Activated CD8-positive, alpha-beta memory T cell treated with anti-CD3 and anti-CD28 coated beads for 36 hours (primary cell): ENCODE measurements at regions not wholly inside any gene's neighbourhood (a gene's known extent, or its start where the extent isn't known, plus 50 kb on each side); places are given as distances from the start of the nearest gene placed in this dataset.

ENCODE experiments used
- CTCF ChIA-PET: fragments of 350-600 bp; sonication (Branson Sonifier 250); formaldehyde crosslinking; loops from one replicate; lab custom pipeline; 2021; ENCODE audit warnings: antibody characterized with exemption; lab: Charles Lee
- POLR2A ChIA-PET: fragments of 350-600 bp; sonication (Branson Sonifier 250); formaldehyde crosslinking; loops from one replicate; lab custom pipeline; 2021; ENCODE audit warnings: antibody characterized with exemption; lab: Charles Lee

DNA sequence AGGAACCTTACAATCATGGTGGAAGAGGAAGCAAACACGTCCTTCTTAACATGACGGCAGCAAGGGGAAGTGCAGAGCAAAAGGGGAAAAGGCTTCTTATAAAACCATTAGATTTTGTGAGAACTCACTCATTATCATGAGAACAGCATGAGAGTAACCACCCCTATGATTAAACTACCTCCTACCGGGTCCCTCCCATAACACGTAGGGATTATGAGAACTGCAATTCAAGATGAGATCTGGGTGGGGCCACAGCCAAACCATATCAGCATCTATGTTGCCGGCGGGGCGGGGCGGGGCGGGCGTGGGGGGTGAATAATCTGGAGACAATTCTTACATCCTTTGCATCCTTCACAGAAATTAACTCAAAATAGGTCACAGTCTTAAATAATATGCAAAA is 58.8 kb upstream of the GFPT2 start:
- CTCF ChIA-PET = no interaction called here

DNA sequence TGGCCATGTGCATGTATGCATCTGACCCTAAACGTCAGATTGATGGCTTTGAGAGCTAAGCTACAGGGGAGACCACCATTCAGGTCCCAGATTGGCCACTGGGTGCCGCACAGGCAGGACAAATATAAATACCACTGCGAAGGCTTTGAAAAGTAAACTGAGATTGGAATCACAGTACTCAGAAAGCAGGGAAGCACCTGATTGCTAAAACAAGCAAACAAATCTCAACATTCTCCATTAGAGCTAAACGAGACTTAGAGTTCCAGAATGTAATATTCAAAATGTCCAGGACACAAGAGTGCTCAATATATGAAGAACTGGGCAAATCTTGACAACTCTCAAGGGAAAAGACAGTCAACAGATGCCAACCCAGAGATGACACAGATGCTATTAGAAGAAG is 61.0 kb upstream of the GFPT2 start:
- POLR2A ChIA-PET = no interaction called here
- CTCF ChIA-PET = no interaction called here

More for the DNA sequence above, 58.8 kb upstream of the GFPT2 start:
- POLR2A ChIA-PET = no interaction called here

DNA sequence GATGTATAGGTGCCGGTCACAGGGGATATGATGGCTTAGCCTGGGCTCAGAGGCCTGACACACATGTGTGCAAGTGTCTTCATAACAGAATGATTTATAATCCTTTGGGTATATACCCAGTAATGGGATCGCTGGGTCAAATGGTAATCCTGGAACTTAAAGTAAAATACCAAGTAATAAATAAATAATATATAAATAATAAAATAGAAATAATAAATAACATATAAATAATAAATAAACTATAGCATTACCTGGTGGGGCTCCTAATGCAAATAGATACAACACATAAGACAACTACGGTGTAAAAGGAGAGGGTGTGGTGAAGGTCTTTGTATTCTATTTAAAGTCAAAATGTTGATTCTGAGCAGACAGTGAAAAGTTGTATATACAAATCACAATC is 68.5 kb upstream of the GFPT2 start:
- POLR2A ChIA-PET = no interaction called here
- CTCF ChIA-PET = no interaction called here

DNA sequence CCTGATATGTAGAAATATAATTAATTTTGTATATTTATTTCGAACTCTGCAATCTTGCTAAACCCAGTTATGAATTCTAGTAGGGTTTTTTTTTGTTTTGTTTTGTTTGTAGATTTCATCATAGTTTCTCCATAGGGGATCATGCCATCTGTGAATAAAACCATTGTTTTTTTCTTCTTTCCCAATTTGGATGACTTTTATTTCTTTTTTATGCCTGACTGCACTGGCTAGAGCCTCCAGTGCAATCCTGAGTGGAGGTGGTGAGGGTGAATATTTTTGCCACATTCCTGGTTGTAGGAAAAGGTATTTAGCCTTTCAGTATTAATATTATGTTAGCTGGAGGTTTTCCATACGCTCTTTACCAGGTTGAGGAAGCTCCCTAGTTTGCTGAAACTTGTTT is 70.0 kb upstream of the GFPT2 start:
- CTCF ChIA-PET = no interaction called here

DNA sequence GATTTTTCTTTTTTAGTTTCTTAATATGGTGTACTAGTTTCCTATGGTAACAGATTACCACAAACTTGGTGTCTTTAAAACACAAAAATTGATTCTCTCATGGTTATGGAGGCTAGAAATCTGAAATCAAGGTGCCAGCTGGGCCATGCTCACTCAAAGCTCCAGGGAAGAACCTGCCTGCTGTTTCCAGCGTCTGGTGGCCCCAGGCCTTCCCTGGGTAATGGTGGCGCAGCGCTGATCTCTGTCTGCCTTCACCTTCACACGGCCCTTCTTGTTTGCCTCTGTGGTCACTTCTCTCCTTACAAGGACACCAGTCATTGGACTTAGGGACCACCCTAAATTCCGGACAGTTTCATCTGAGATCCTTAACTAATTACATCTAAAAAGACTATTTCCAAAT is 70.5 kb upstream of the GFPT2 start:
- POLR2A ChIA-PET = no interaction called here

More for the DNA sequence above, 70.0 kb upstream of the GFPT2 start:
- POLR2A ChIA-PET = no interaction called here

DNA sequence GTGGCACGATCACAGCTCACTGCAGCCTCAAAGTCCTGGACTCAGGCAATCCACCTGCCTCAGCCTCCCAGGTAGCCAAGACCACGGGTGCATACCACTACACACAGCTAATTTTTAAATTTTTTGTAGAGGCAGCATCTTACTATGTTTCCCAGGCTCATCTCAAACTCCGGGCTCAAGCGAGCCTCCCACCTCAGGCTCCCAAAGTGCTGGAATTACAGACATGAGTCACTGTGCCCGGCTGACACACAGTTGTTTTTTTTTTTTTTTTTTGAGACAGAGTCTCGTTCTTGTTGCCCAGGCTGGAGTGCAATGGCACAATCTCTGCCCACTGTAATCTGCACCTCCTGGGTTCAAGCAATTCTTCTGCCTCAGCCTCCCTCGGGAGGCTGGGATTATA is 70.1 kb upstream of the CNOT6 start:
- ChIA-PET POLR2A (no interaction called here), CTCF (no interaction called here)

More for the DNA sequence above, 70.5 kb upstream of the GFPT2 start:
- CTCF ChIA-PET = no interaction called here

DNA sequence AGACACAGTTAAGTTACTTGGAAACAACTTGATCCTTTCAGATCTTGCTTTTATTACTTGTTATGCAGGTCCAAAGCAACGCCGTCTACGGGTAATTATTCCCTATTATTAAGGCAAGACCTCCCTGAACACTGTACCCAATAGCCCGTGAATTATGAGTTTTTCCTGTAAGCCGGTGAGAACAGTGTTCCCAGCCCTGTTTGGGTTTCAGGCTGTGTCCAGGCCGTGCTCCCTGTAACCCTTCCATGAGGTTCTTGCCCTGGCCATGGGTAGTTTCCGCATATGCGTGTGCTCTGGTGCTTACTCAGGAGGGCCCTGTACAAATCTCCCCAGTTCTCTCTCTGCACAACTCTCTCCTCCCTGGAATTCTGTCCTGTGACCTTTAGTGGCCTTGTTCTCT is 65.6 kb upstream of the CNOT6 start:
- POLR2A ChIA-PET = no interaction called here
- CTCF ChIA-PET = no interaction called here

DNA sequence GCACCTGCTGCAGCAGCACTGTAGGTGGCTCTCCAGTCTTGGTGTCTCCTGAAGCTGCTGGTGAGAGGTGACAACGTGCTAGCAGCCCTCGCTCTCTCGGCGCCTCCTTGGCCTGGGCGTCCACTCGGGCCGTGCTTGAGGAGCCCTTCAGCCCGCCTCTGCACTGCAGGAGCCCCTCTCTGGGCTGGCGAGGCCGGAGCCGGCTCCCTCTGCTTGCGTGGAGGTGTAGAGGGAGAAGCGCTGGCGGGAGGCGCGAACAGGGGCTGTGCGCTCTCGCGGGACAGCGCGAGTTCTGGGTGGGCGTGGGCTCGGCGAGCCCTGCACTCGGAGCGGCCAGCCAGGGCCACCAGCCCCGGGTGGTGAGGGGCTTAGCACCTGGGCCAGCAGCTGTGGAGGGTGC is 62.2 kb upstream of the CNOT6 start:
- CTCF ChIA-PET = no interaction called here

DNA sequence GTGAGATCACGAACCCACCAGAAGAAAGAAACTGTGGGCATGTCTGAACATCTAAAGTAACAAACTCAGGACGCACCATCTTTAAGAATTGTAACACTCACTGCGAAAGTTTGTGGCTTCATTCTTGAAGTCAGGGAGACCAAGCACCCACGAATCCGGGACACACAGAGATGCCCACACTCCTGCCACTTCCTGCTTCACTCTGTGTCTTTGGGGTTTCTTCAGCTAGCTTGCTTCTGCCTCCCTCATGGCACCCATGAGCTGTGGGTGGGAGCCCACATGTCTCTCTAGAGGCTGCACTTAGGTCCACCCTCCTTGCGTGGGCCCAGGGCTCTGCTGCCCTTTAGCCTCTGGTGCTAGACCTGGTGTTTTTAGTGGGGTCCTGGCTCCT is 61.2 kb upstream of the CNOT6 start:
- ChIA-PET CTCF (interaction anchor here (0.6 kb wide), 1 partner anchor 543 kb away, joined by 4 read pairs; no protein-coding TSS in a partner anchor), POLR2A (no interaction called here)

More for the DNA sequence above, 62.2 kb upstream of the CNOT6 start:
- POLR2A ChIA-PET = no interaction called here

DNA sequence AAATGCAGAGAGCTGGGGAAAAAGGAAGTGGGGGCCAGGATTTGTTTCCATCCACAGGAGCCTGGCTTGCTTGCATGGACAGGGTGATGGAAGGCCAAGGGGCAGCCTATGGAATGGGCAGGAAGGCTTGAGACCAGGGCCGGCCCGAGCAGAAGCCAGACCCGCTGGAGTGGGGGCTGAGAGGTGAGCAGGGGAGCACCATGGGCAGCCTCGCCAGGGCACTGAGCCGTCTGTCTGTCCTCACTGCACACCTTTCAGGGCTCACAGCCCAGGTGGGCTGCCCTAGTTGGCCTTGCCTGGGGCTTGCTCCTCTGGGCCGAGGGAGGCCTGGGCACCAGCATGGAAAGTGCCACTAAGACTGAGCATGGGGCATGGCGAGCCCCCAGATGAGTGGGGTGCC is 58.6 kb upstream of the CNOT6 start:
- CTCF ChIA-PET = no interaction called here
- POLR2A ChIA-PET = no interaction called here

DNA sequence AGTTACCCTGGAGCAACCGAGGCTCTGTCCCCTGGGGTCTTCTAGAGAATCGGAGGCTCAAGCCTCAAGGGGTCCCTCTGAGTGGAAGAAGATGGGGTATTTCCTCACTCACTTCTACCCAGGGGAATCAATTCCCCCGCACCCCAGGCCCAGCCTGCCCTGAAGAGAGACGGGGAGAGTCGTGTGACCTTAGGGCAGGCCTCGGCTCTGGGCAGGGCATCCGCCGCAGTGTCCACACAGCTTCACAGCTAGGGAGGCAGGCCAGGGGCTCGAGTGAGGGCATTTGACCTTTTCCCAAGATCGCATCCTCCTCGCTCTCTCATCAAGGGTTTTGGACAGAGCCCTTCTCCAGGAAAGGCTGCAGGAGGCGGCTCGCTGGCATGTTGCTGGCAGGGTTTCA is 57.9 kb upstream of the CNOT6 start:
- ChIA-PET CTCF (no interaction called here), POLR2A (no interaction called here)

DNA sequence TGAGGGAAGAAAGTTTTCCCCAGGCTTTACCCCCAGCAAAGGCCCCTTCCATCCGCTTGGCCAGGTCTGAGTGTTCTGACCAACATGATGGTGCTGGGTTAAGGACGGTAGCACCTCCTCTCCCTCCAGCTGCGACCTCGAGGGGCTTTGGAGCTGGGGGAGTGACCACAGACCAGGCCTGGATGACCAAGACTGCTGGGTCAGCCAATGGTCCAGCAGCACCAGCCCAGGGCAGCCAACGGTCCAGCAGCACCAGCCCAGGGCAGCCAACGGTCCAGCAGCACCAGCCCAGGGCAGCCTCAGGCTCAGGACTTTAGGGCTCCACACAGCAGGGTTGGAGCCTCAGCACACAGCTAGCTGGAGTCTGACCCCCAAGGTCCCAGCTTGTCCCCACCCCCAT is 57.2 kb upstream of the CNOT6 start:
- CTCF ChIA-PET = no interaction called here

DNA sequence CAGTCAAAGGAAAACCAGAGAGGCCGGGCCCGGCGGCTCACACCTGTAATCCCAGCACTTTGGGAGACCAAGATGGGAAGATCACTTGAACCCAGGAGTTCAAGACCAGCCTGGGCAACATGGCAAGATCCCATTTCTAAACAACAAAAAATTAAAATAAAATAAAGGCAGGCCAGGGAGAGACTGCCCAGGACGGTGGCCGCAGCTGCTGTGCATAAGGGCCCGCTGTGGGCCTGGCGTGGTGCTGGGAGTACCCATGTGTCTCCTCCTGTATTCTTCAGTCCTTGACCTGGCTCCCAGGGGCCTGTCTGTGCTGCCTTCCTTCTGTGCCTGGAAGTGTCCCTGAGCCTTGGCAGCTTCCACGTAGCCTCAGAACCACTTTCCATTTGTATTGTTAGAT is 56.8 kb upstream of the CNOT6 start:
- CTCF ChIA-PET = no interaction called here
- POLR2A ChIA-PET = no interaction called here

More for the DNA sequence above, 57.2 kb upstream of the CNOT6 start:
- POLR2A ChIA-PET = no interaction called here

DNA sequence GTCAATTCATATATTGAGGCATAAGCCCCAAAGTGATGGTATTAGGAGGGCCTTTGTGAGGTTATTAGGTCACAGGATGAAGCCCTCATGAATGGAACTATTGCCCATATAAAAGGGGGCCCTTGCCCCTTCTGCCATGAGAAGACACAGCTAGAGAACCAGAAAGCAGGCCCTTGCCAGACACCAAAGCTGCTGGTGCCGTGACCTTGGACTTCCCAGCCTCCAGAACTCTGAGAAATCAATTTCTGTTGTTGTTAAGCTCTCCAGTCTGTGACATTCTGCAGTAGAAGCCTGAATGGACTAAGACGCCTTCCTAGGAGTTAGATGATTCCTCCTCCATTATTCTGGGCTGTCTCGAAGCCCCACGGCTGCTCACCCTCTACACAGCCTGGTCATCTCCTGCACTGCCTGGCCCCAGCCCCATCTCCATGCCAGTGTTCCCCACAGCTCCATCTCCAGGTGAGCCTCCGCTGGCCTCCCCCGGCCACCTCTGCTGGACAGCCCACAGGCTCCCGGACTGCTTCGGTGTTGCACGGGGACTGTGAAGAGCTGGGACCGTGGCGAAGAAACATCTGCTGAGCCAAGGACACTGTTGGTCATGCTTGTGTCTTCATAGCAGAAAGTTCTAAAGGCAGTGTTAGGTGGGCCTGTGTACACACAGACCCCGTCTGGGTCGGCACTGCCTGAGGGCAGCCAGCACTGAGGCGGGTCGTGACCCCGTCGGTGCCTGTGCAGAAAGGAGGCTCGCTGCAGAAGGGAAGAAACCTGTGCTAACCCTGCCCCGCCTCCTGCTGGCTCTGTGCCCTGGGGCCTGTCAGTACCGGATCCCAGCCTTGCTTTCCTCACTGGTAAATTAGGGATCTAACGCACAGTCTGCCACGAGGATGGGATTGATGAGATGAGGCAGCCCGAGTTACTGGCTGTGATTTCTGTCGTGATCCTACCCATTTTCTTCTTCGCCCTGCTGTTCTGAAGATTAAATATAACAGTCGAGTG is 55.1 kb upstream of the CNOT6 start:
- ChIA-PET CTCF (no interaction called here), POLR2A (no interaction called here)

DNA sequence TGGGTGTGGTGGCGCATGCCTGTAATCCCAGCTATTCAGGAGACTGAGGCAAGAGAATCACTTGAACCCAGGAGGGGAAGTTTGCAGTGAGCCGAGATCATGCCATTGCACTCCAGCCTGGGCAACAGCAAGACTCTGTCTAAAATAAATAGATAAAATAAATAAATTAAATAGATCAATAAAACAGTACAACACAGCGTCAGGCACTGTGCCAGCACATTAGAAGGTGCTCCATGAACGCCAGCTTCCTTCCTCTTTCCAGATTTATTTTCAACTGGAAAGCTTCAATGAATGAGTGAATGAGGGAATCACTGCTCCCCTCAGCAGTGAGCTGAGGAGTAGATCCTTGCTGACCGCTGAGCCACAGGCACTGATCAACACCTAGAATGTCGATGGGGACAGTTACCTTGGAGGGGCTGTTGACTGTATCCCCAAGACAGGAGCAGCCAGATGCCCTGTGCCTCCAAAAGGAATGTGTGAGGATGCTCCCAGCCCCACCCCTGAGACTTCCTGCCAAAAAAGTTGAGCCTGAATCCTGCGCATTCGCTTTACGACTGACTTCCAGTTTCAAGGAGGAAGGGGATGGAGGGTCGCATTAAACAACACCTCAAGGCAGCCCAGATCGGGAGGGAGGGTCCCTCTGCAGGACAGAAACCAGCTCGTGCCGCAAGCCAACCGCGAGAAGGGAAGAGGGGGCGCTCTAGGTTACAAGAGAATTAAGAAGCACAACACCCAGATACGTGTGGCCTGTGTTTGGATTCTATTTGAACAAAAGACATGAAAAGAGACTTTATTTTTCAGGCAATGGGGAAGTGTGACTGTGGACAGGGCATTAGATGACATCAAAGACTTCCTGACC is 54.0 kb upstream of the CNOT6 start:
- CTCF ChIA-PET = no interaction called here

DNA sequence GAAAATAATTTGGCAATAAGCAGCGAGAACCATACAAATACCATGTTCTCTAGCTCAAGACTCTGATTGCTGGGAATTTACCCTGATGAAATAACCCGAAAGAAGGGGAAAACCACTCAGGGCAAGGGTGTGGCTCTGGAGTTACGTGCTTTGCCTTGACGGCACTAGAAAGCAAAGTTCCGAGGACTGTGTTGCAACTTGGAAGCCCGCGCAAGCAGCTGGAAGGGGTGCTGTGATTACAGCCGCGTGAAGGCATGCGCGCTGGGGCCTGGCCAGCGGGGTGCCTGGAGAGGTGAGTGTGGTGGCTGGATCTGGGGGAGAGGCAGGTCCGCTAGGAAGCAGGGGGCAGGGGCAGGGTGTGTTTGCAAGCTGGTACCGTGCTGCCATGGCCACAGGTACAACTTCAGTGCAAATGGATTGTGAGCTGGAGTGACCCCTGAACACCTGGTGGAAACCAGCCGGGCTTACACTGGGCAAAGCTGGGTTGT is 52.6 kb upstream of the CNOT6 start:
- ChIA-PET POLR2A (no interaction called here), CTCF (no interaction called here)

More for the DNA sequence above, 54.0 kb upstream of the CNOT6 start:
- POLR2A ChIA-PET = no interaction called here
